Kidney epithelial cell (primary cell): ENCODE measurements at regions not wholly inside any gene's neighbourhood (a gene's known extent, or its start where the extent isn't known, plus 50 kb on each side); places are given as distances from the start of the nearest gene placed in this dataset.

Source experiments
- DNase-seq: peaks from one replicate; pipeline ENCODE4 v3.0.0-alpha.2; 2010; ENCODE audit warnings: low read depth
- H3K27me3 ChIP-seq: 2 replicates; pipeline ENCODE4 v1.6.0; 2011; ENCODE audit warnings: low read length; ENCODE audit not compliant: control insufficient read depth, insufficient read depth
- H3K36me3 ChIP-seq: 2 replicates; pipeline ENCODE4 v1.5.1; 2011; ENCODE audit warnings: low read length; ENCODE audit not compliant: control insufficient read depth, insufficient read depth
- H3K4me3 ChIP-seq: 2 replicates; pipeline ENCODE4 v1.5.1; 2011; ENCODE audit warnings: low read depth, mild to moderate bottlenecking, control low read depth, low read length
- TF ChIP-seq, protein P1 (sequence below): IDR thresholded peaks from 2 replicates; pipeline ENCODE4 v1.5.1; 2011; ENCODE audit warnings: mild to moderate bottlenecking, moderate library complexity, low read length, control low read depth, inconsistent platforms; ENCODE audit not compliant: insufficient read depth, poor library complexity, severe bottlenecking

DNA sequence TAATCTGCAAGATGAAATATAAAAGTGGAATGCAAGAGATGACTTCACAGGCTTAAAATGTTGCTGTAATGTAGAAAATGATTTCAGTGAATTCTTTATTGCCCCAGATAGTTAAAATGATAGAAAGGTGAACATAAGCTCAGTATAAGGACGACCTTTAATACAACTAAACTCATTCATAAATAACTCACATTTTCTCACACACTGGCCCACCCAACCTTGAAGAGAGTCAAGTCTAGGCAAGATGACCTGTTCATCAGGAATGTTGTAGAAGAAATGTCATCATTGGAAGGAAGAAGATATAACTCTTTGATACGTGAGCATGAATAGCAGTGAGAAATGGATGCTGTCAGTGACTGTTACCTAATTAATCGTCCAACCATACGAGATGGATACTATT lies 111.1 kb upstream of the SASH1 start:
- DNase-seq: peak; percentile 63
- TF ChIP-seq, protein P1, sequence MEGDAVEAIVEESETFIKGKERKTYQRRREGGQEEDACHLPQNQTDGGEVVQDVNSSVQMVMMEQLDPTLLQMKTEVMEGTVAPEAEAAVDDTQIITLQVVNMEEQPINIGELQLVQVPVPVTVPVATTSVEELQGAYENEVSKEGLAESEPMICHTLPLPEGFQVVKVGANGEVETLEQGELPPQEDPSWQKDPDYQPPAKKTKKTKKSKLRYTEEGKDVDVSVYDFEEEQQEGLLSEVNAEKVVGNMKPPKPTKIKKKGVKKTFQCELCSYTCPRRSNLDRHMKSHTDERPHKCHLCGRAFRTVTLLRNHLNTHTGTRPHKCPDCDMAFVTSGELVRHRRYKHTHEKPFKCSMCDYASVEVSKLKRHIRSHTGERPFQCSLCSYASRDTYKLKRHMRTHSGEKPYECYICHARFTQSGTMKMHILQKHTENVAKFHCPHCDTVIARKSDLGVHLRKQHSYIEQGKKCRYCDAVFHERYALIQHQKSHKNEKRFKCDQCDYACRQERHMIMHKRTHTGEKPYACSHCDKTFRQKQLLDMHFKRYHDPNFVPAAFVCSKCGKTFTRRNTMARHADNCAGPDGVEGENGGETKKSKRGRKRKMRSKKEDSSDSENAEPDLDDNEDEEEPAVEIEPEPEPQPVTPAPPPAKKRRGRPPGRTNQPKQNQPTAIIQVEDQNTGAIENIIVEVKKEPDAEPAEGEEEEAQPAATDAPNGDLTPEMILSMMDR: no peak
- H3K4me3 ChIP-seq: no peak overlapping the region

DNA sequence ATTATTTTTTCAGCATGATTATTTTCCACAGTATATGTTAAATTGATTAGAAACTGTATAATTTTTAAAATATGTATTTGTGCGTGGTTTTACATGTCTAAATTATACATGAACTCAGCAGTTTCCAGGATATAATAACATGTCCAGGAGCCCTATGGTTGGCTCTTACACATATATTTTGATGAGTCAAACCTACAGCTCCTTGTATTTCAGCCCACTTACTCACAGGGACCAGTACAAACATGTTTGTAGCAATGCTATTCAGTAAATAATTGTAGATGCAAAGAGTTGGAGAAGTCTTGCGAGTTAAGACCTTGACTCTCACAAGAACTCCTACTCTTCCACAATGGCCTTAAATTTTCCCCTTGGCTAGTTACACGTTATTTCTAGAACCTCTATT lies 107.2 kb upstream of the SASH1 start:
- H3K27me3 ChIP-seq: no peaks in the 10 kb centered on the region
- no peaks in the 10 kb centered on the region for H3K36me3 ChIP-seq
- no peak overlapping the region for H3K4me3 ChIP-seq
- TF ChIP-seq, protein P1: no peak
- no peak for DNase-seq

More for the DNA sequence above, 111.1 kb upstream of the SASH1 start:
- Histone ChIP-seq H3K36me3 (no peaks in the 10 kb centered on the region), H3K27me3 (no peaks in the 10 kb centered on the region)

DNA sequence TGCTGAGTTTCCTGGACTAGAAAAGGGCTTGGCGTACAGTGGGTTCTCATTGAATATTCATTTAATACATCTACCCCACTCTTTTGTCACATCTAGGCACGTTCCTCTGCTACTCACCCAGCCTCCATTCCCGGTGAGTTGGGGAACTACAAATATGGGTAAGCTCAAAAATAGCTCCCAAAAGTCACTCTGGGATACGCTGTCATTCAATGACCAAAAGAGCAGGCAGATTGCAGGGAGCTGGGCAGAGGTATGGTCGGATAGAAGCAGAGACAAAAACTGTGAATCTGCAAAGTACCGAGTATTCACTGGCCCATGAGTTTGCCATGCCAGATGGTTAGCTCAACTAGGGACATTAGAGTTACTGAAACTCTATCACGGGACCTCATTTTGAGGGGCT lies 103.9 kb upstream of the SASH1 start:
- no peaks in the 10 kb centered on the region for H3K27me3 ChIP-seq
- no peak overlapping the region for H3K4me3 ChIP-seq
- H3K36me3 ChIP-seq: no peaks in the 10 kb centered on the region
- DNase-seq: no peak
- TF ChIP-seq, protein P1: no peak

- Histone ChIP-seq H3K4me3 (no peak overlapping the region), H3K36me3 (no peaks in the 10 kb centered on the region), H3K27me3 (no peaks in the 10 kb centered on the region)
- DNase-seq: no peak
- TF ChIP-seq, protein P1: no peak
Measured at GRCh38 chr6:148239215-148239614, 103.4 kb upstream of the SASH1 start.

DNA sequence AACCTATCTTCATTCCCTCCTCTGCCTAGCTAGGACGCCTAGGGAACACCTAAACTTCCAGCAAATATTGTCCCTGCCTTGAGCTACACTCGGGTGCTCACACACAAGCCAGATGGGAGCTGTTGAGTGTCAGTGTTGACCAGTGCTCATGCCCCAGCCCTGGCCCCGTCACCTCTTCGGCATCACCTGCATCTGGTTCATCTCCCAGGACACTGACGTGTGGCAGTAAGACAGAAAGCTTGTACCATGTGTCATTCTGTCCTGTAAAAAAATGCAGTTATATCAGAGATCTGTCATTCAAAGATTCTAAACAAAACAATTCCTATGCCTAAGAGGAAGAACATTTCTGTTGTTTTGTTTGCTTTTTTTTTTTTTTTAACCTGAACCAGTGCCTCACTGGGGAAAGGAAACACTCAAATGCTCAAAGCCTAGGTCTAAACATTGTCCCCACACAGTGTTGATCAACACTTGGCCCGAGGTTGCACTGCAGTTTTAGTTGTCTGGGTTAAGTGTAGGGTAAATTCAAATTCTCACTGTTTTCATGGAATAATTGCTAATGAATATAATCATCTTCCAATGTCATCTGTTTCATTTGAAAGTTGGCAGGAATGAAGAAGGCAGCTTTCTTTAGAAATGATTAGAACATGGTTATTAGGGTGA lies 102.7 kb upstream of the SASH1 start:
- TF ChIP-seq, protein P1: no peak
- no peak for DNase-seq

GRCh38 chr6:148240461-148240840 lies 102.2 kb upstream of the SASH1 start:
- no peak for DNase-seq
- TF ChIP-seq, protein P1: no peak
- Histone ChIP-seq H3K27me3 (no peaks in the 10 kb centered on the region), H3K36me3 (no peaks in the 10 kb centered on the region), H3K4me3 (no peak overlapping the region)

More for the DNA sequence above, 102.7 kb upstream of the SASH1 start:
- Histone ChIP-seq H3K36me3 (no peaks in the 10 kb centered on the region), H3K4me3 (no peak overlapping the region), H3K27me3 (no peaks in the 10 kb centered on the region)
